T-helper 2 cell treated with Interferon-gamma antibody and Interleukin-4, amounts not matched to agents 5 μg/mL and 100 μg/mL, for 36 hours (primary cell): ENCODE measurements at regions not wholly inside any gene's neighbourhood (a gene's known extent, or its start where the extent isn't known, plus 50 kb on each side); places are given as distances from the start of the nearest gene placed in this dataset.
"Not testable (repeated sequence)": the region's sequence is repeated elsewhere in the genome, so short reads cannot be mapped to it uniquely, and the experiment has no call there.

Experiments
- DNase-seq: peaks from one replicate; pipeline ENCODE4 v3.0.0; 2021; ENCODE audit warnings: low spot score
- H3K27ac Mint-ChIP-seq: one replicate; pipeline ENCODE4 v1.8.0; 2021; ENCODE audit warnings: mild to moderate bottlenecking, mixed read lengths
- H3K27me3 Mint-ChIP-seq: one replicate; pipeline ENCODE4 v1.8.0; 2021; ENCODE audit warnings: low read depth, mixed read lengths
- H3K36me3 Mint-ChIP-seq: one replicate; pipeline ENCODE4 v1.8.0; 2021; ENCODE audit warnings: low read depth, mixed read lengths
- H3K4me1 Mint-ChIP-seq: one replicate; pipeline ENCODE4 v1.8.0; 2021; ENCODE audit warnings: low read depth, mixed read lengths
- H3K4me3 Mint-ChIP-seq: one replicate; pipeline ENCODE4 v1.8.0; 2022; ENCODE audit warnings: mild to moderate bottlenecking, moderate library complexity, mixed read lengths
- H3K9me3 Mint-ChIP-seq: one replicate; pipeline ENCODE4 v1.8.0; 2021; ENCODE audit warnings: mixed read lengths

DNA sequence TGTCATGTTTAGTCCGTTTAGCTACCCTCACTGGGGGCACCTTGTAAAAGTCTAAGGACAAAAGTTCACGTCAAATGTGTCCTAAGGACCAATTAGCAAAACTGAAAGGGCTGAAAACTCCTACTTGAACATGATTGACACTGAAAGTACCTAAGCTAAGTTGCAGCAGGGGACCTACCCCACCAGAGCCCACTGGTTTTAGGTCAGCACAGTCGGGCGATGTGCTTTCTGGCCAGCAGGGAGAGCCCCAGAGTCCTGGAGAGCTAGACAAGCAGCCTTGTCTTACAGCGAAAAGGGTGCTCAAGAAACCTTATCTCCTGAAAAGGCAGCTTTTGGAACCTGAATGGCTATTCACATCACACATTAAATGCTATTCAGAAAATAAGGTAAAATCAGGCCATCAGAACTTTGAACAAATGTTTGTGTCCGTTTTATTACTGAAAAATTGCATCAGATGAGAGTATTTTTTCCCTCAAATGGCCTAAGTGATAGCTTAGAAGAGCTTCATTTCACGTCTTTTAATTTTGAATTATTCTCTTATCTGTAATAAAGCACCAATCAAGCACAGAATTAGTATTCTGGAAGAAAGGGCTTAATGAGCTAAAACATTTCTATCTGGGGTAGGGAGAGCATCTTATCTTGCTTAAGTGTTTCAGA is 52.2 kb upstream of the MKI67 start:
- H3K36me3 Mint-ChIP-seq: peaks cover 10% of the 10 kb centered on the region
- H3K27me3 Mint-ChIP-seq: peaks cover 12% of the 10 kb centered on the region
- no peak overlapping the region for H3K4me3 Mint-ChIP-seq
- DNase-seq: peak; percentile 49
- H3K27ac Mint-ChIP-seq: no peak overlapping the region
- H3K4me1 Mint-ChIP-seq: peaks cover 32% of the 10 kb centered on the region
- H3K9me3 Mint-ChIP-seq: peaks cover 20% of the 10 kb centered on the region

DNA sequence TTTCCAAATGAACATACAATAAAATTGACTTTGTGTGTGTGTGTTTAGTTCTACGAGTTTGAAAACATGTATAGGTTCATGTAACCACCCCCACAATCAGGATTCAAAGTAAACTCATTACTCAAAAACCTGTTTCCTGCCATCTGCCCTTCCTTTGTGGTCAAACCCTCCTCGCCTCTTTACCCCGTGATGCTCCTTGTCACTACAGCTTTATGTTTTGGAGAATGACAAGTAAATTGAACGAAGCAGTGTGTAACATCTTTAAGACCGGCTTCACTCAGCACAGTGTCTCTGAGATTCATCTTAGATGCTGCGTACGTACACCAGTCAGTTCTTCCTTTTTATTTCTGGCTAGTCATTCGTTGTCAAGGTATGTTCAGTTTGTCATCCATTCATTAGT is 54.6 kb upstream of the MKI67 start:
- H3K9me3 Mint-ChIP-seq: peaks cover 15% of the 10 kb centered on the region
- peaks cover 46% of the 10 kb centered on the region for H3K4me1 Mint-ChIP-seq
- H3K27ac Mint-ChIP-seq: peak overlapping the region; percentile 96
- H3K4me3 Mint-ChIP-seq: peak overlapping the region; percentile 82
- peak; percentile 69 for DNase-seq
- peaks cover 17% of the 10 kb centered on the region for H3K27me3 Mint-ChIP-seq
- peaks cover 17% of the 10 kb centered on the region for H3K36me3 Mint-ChIP-seq

GRCh38 chr10:128185627-128186026 is 59.4 kb upstream of the MKI67 start:
- DNase-seq: no peak
- Mint-ChIP-seq H3K27me3 (peaks cover 11% of the 10 kb centered on the region), H3K36me3 (peaks cover 18% of the 10 kb centered on the region), H3K4me3 (no peak overlapping the region), H3K27ac (no peak overlapping the region), H3K4me1 (peaks cover 51% of the 10 kb centered on the region), H3K9me3 (peaks cover 15% of the 10 kb centered on the region)

DNA sequence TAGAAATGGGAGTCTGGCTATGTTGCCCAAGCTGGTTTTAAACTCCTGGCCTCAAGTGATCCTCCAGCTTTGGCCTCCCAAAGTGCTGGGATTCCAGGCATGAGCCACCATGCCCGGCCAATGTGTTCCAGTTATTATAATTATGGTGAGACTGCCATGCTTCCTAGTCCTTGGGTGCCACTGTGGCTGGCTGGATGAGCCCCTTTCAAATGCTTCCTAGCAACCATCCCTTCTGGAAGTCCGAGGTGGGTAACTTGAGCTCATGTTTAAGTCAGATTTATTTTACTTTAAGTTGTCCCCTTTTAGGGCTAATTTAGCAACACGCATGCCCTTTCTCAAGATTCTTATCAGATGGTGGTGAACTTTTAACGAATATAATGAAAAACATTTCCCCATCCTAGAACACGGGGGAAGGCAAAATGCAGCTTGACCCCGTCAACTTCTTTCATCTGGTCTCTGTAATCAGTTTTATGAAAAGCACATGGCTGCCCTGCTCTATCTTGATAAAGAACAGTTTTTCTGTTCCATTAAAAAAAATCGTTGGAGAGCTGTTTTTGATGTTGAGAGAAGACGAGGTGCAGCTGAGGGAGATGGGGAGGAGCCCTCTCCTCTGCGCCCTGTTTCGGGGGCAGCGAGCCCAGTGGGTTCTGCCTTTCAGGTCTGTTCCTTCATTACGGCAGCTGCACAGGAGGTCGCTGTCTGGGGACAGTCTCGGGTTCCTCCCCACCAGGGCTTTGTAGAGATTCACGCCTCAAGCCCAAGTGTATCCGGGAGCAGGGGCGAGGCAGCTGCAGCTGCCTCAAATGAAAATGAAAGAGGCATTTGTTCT is 61.0 kb upstream of the MKI67 start:
- peaks cover 11% of the 10 kb centered on the region for H3K27me3 Mint-ChIP-seq
- peaks cover 15% of the 10 kb centered on the region for H3K9me3 Mint-ChIP-seq
- peaks cover 18% of the 10 kb centered on the region for H3K36me3 Mint-ChIP-seq
- H3K27ac Mint-ChIP-seq: peak overlapping the region; percentile 76
- peaks cover 37% of the 10 kb centered on the region for H3K4me1 Mint-ChIP-seq
- peak overlapping the region; percentile 75 for H3K4me3 Mint-ChIP-seq
- peak; percentile 13 for DNase-seq

- H3K9me3 Mint-ChIP-seq: peaks cover 10% of the 10 kb centered on the region
- H3K4me3 Mint-ChIP-seq: peak overlapping the region; percentile 75
- DNase-seq: no peak
- peaks cover 36% of the 10 kb centered on the region for H3K4me1 Mint-ChIP-seq
- peak overlapping the region; percentile 76 for H3K27ac Mint-ChIP-seq
- peaks cover 15% of the 10 kb centered on the region for H3K36me3 Mint-ChIP-seq
- H3K27me3 Mint-ChIP-seq: peaks cover 11% of the 10 kb centered on the region
These were observed 61.6 kb upstream of the MKI67 start for GRCh38 chr10:128187788-128188185.

- Mint-ChIP-seq H3K36me3 (peaks cover 8% of the 10 kb centered on the region), H3K4me1 (peaks cover 29% of the 10 kb centered on the region), H3K4me3 (no peak overlapping the region), H3K27me3 (peaks cover 14% of the 10 kb centered on the region), H3K9me3 (no peaks in the 10 kb centered on the region), H3K27ac (no peak overlapping the region)
- DNase-seq: no peak
These were observed 63.0 kb upstream of the MKI67 start for GRCh38 chr10:128189176-128189575.

DNA sequence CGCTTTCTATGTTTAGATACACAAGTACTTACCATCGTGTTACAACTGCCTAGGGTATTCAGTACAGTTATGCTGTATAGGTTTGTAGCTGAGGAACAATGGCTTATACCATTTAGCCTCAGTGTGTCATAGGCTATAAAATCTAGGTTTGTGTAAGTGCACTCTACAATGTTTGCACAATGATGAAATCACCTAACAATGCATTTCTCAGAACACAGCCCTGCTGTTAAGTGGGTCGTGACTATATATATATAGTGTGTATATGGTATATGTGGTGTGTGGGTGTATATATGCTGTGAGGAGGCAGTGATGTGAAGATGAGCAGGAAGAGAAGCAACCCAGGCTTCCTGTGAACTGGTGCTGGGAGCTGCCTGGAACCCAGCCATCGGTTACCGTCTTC is 65.6 kb upstream of the MKI67 start:
- Mint-ChIP-seq H3K4me3 (no peak overlapping the region), H3K9me3 (no peaks in the 10 kb centered on the region), H3K27me3 (peaks cover 5% of the 10 kb centered on the region), H3K36me3 (peaks cover 2% of the 10 kb centered on the region), H3K27ac (no peak overlapping the region), H3K4me1 (peaks cover 19% of the 10 kb centered on the region)
- DNase-seq: no peak

- H3K27ac Mint-ChIP-seq, DNase-seq, H3K4me3 Mint-ChIP-seq, H3K4me1 Mint-ChIP-seq: not testable (repeated sequence)
- Mint-ChIP-seq H3K27me3 (peaks cover 16% of the 10 kb centered on the region), H3K36me3 (peaks cover 11% of the 10 kb centered on the region), H3K9me3 (peaks cover 38% of the 10 kb centered on the region)
These were observed 75.6 kb upstream of the MKI67 start for GRCh38 chr10:128201826-128202225.

GRCh38 chr10:128203028-128203427 is 76.8 kb upstream of the MKI67 start:
- Mint-ChIP-seq H3K9me3 (peaks cover 38% of the 10 kb centered on the region), H3K4me3 (no peak overlapping the region), H3K4me1 (no peaks in the 10 kb centered on the region), H3K27ac (no peak overlapping the region), H3K27me3 (peaks cover 16% of the 10 kb centered on the region), H3K36me3 (peaks cover 11% of the 10 kb centered on the region)
- DNase-seq: no peak

GRCh38 chr10:128205591-128205990 is 79.4 kb upstream of the MKI67 start:
- not testable (repeated sequence) for DNase-seq, H3K4me1 Mint-ChIP-seq, H3K4me3 Mint-ChIP-seq, H3K36me3 Mint-ChIP-seq, H3K27ac Mint-ChIP-seq
- peaks cover 12% of the 10 kb centered on the region for H3K27me3 Mint-ChIP-seq
- H3K9me3 Mint-ChIP-seq: peaks cover 32% of the 10 kb centered on the region

- H3K36me3 Mint-ChIP-seq: peaks cover 4% of the 10 kb centered on the region
- peaks cover 6% of the 10 kb centered on the region for H3K4me1 Mint-ChIP-seq
- no peak overlapping the region for H3K27ac Mint-ChIP-seq
- peaks cover 22% of the 10 kb centered on the region for H3K9me3 Mint-ChIP-seq
- H3K27me3 Mint-ChIP-seq: peaks cover 12% of the 10 kb centered on the region
- no peak for DNase-seq
- H3K4me3 Mint-ChIP-seq: no peak overlapping the region
These were observed 80.5 kb upstream of the MKI67 start for GRCh38 chr10:128206676-128207075.

- no peak for DNase-seq
- Mint-ChIP-seq H3K27me3 (peaks cover 16% of the 10 kb centered on the region), H3K36me3 (no peaks in the 10 kb centered on the region), H3K4me1 (peaks cover 13% of the 10 kb centered on the region), H3K9me3 (no peaks in the 10 kb centered on the region), H3K27ac (peak overlapping the region; percentile 36), H3K4me3 (peak overlapping the region; percentile 74)
These were observed 83.6 kb upstream of the MKI67 start for GRCh38 chr10:128209862-128210214.

DNA sequence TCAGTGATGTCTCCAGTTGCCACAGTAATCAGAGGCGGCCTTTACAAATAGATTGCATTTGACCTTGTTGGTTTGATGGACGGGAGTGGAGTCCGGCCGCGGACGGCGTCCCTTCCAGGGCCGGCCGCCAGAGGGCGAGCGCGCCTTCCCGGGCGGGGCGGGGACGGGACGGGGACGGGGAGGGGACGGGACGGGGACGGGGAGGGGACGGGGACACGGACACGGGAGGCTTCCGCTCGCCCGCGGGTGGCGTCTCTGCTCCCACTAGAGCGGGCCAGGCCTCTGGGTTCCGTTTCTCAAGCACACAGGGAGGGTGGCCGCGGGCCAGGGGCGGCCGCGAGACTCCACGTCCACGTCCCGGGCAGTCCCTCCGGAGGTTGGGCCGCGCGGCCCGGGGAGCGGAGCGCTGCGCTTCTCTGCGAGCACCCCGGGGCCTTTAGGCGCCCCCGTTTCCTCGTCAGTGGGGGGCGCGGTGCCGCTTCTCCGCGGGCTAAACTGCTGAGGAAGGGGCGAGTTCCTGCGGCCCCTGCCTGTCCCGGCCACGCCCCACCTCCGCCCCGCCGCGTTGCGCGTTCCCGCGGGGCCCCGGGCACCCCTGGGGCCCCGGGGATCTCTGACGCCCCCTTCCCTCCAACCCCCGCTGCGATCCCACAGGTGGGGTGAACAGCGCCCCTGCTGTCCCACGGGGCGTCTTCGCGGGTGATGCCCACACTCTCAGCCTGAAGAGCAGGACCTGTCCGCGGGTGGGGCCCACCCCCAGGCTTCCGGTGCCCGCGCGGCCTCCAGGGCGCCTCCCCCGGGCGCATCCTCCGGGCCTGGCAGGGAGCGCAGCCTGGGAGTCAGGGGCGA is 84.2 kb upstream of the MKI67 start:
- Mint-ChIP-seq H3K27ac (peak overlapping the region; percentile 36), H3K27me3 (peaks cover 14% of the 10 kb centered on the region), H3K36me3 (no peaks in the 10 kb centered on the region), H3K4me1 (peaks cover 13% of the 10 kb centered on the region), H3K4me3 (peak overlapping the region; percentile 74), H3K9me3 (no peaks in the 10 kb centered on the region)
- DNase-seq: peak; percentile 71

DNA sequence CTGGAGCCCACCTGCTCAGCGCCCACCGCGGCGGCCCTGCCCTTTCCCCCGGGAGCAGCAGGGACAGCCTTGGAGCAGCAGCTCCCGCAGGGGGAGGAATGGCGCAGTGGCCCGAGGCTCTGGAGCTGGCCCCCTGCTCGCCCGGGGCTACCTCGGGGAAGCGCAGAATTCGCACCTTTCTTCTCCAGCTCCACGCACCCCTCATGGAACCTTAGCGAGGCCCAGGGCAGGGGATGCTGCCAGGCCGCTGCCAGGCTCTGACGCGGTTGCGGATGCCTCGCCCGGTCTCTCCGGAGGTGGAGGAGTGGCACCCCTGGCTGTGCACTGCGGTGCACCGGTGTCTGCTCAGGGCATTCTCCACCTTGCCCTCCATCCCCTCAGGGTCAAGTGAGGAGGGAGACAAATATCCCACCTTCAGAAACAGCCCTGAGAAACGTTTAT is 84.9 kb upstream of the MKI67 start:
- no peaks in the 10 kb centered on the region for H3K36me3 Mint-ChIP-seq
- peak overlapping the region; percentile 85 for H3K4me3 Mint-ChIP-seq
- H3K27me3 Mint-ChIP-seq: peaks cover 15% of the 10 kb centered on the region
- H3K27ac Mint-ChIP-seq: no peak overlapping the region
- no peaks in the 10 kb centered on the region for H3K9me3 Mint-ChIP-seq
- no peak for DNase-seq
- peaks cover 13% of the 10 kb centered on the region for H3K4me1 Mint-ChIP-seq
